HUES6 (cell line): ENCODE measurements at regions not wholly inside any gene's neighbourhood (a gene's known extent, or its start where the extent isn't known, plus 50 kb on each side); places are given as distances from the start of the nearest gene placed in this dataset.
"Not testable (repeated sequence)": the region's sequence is repeated elsewhere in the genome, so short reads cannot be mapped to it uniquely, and the experiment has no call there.

ENCODE experiments used
- H3K27ac ChIP-seq: 2 replicates; pipeline ENCODE4 v1.7.0; 2013; ENCODE audit warnings: low read depth, mild to moderate bottlenecking, low read length, inconsistent platforms
- H3K27me3 ChIP-seq: 2 replicates; pipeline ENCODE4 v1.6.1; 2013; ENCODE audit warnings: low read length; ENCODE audit not compliant: control insufficient read depth, insufficient read depth
- H3K36me3 ChIP-seq: 2 replicates; pipeline ENCODE4 v1.6.1; 2013; ENCODE audit warnings: low read length; ENCODE audit not compliant: control insufficient read depth, insufficient read depth
- H3K4me1 ChIP-seq: 2 replicates; pipeline ENCODE4 v1.6.1; 2013; ENCODE audit warnings: low read length; ENCODE audit not compliant: control insufficient read depth, insufficient read depth
- H3K4me3 ChIP-seq: 2 replicates; pipeline ENCODE4 v1.5.1; 2013; ENCODE audit warnings: low read depth, low read length
- H3K9ac ChIP-seq: one replicate; pipeline ENCODE4 v1.6.1; 2013; ENCODE audit warnings: mild to moderate bottlenecking, low read length
- H3K9me3 ChIP-seq: 2 replicates; pipeline ENCODE4 v1.6.1; 2013; ENCODE audit warnings: low read depth, low read length; ENCODE audit not compliant: control insufficient read depth, insufficient read depth

- H3K9me3 ChIP-seq: no peaks in the 10 kb centered on the region
- no peaks in the 10 kb centered on the region for H3K27me3 ChIP-seq
- no peak overlapping the region for H3K9ac ChIP-seq
Measured at GRCh38 chr4:30056016-30056766, 664.0 kb upstream of the PCDH7 start.

DNA sequence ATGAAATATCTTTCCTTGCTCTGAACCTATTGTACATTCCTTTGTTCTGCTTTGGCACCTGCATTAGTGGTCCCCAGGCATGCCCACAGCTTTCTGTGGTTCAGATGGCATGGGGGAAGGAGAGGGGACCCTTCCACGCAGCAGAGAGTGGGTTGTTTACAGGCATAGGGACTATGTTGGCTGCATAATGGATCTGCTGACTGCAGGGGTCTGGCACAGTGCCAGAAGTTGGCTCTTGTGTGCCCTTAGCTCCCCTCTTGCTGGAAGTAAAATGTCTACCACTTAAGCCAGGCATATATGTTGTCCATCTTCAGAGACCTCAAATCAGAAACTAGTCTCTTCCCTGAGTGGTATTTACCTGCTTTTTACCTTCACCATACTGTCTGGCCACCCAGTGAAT is 651.9 kb upstream of the PCDH7 start:
- H3K27me3 ChIP-seq: no peaks in the 10 kb centered on the region
- H3K4me1 ChIP-seq: no peaks in the 10 kb centered on the region
- no peaks in the 10 kb centered on the region for H3K9me3 ChIP-seq
- H3K9ac ChIP-seq: no peak overlapping the region
- no peaks in the 10 kb centered on the region for H3K36me3 ChIP-seq
- H3K27ac ChIP-seq: no peak overlapping the region
- no peak overlapping the region for H3K4me3 ChIP-seq

More at GRCh38 chr4:30056016-30056766, 664.0 kb upstream of the PCDH7 start:
- Histone ChIP-seq H3K36me3 (no peaks in the 10 kb centered on the region), H3K4me1 (peaks cover 6% of the 10 kb centered on the region; the same call in 1 of the 2 replicates), H3K4me3 (no peak overlapping the region), H3K27ac (no peak overlapping the region)

DNA sequence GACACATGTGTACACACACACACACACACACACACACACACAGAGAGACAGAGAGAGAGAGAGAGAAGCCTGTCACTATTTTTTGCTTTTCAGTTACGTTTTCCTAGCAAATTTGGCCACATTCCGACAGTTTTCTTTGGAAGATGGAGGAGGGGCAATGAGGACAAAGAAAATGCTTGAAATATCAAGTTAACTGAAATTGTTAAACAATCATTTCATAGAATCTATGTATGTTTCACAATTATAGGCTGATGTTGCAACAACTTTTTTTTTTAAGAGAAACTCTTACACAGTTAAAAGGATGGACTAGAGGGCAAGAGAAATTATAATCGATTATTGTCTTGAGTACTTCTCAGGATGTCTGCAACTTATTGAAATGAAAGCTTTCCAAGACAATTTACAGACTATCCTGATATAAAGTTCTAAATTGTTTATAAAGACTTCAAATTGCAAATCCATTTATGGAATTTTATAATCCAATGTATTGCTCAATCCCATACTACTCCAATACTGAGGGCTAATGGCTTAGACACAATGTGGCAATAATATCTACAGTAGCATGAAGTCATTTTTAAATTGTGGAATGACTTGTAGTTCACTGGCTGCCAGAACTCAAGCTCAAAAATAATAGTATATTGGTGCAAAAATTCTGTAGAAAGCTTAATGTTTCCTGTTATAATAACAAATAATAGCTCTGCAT is 647.0 kb upstream of the PCDH7 start:
- Histone ChIP-seq H3K27me3 (no peaks in the 10 kb centered on the region), H3K9ac (no peak overlapping the region), H3K9me3 (no peaks in the 10 kb centered on the region), H3K4me3 (no peak overlapping the region), H3K27ac (no peak overlapping the region), H3K4me1 (no peaks in the 10 kb centered on the region), H3K36me3 (no peaks in the 10 kb centered on the region)

DNA sequence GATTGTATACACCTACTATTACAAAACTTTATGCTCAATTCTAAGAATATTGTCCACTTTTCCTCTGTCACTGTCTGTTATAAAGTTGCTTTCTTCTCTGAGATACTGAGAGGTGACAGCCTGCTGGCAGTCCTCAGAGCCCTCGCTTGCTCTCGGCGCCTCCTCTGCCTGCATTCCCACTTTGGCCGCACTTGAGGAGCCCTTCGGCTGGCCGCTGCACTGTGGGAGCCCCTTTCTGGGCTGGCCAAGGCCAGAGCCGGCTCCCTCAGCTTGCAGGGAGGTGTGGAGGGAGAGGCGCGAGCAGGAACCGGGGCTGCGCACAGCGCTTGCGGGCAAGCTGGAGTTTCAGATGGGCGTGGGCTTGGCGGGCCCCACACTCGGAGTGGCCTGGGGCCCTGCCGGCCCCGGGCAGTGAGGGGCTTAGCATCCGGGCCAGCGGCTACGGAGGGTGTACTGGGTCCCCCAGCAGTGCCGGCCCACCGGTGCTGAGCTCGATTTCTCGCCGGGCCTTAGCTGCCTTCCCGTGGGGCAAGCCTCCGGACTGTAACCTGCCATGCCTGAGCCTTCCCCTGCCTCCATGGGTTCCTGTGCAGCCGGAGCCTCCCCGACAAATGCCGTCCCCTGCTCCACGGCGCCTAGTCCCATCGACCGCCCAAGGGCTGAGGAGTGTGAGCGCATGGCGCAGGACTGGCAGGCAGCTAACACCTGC is 627.6 kb upstream of the PCDH7 start:
- not testable (repeated sequence) for H3K4me1 ChIP-seq, H3K9me3 ChIP-seq, H3K4me3 ChIP-seq, H3K9ac ChIP-seq, H3K27me3 ChIP-seq, H3K27ac ChIP-seq, H3K36me3 ChIP-seq

DNA sequence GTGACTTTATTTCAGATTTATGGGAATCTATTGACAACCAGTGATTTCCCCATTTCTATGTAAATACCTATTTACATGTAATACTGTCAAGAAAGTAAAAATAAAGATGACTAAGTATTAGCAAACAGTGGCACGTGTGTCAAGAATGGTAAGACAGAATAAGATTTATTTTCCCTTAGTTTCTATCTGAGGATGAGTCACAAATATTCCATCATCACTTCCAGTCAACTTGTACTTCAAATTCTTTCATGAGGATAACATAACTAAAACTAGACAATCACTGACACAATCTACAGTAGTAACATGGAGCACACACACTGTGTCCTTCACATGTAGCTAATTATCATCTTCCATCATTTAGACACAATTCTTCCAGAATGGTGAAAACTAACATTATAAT is 625.3 kb upstream of the PCDH7 start:
- H3K9me3 ChIP-seq: peaks cover 16% of the 10 kb centered on the region
- H3K4me3 ChIP-seq: no peak overlapping the region
- no peak overlapping the region for H3K27ac ChIP-seq
- H3K9ac ChIP-seq: no peak overlapping the region
- H3K27me3 ChIP-seq: no peaks in the 10 kb centered on the region
- no peaks in the 10 kb centered on the region for H3K4me1 ChIP-seq
- no peaks in the 10 kb centered on the region for H3K36me3 ChIP-seq

DNA sequence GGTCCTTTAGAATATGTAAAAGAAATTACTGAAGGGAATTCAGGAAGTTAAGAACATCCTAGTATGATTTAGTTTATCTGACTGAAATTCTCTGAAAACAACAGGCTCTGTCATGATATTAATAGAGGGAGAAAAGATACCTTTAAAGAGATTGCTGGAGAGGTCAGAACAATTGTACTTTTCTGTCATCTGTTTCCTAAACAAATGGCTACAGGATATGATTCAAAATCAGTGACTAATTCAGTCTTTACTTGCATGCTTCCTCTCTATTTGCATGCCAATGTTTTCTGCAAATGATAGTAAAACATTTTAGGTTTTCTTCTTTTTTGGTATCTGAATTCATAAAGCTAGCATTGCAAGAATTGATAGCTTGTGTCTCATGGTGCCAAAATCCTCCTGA is 616.7 kb upstream of the PCDH7 start:
- H3K27me3 ChIP-seq: no peaks in the 10 kb centered on the region

DNA sequence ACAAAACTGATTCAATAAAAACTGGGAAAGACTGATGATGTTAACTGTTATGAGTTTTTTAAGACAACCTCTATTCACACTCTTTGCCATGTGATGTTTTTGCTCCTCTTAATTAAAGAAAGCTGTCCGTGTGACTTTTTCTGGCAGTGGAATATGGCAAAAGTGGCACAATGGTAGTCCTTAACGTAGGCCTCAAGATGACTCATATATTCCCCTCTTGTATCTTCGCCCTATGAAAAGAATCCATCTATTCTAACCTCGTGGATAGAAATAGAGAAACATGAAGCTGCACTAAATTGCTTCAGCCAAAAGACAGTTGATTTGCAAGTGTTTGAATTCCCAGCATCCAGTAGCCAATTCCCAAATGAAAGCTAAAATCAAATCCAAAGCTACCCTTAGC is 603.8 kb upstream of the PCDH7 start:
- H3K9ac ChIP-seq: no peak overlapping the region

More for the DNA sequence above, 616.7 kb upstream of the PCDH7 start:
- H3K36me3 ChIP-seq: no peaks in the 10 kb centered on the region
- H3K9me3 ChIP-seq: peaks cover 23% of the 10 kb centered on the region
- H3K4me1 ChIP-seq: 0 out of 2 replicates have a peak, but pooled peaks cover 2% of the 10 kb centered on the region
- no peak overlapping the region for H3K4me3 ChIP-seq
- no peak overlapping the region for H3K9ac ChIP-seq
- no peak overlapping the region for H3K27ac ChIP-seq

GRCh38 chr4:30117433-30117832 is 602.7 kb upstream of the PCDH7 start:
- Histone ChIP-seq H3K9ac (no peak overlapping the region), H3K36me3 (no peaks in the 10 kb centered on the region), H3K9me3 (peaks cover 13% of the 10 kb centered on the region), H3K27me3 (no peaks in the 10 kb centered on the region), H3K27ac (no peak overlapping the region), H3K4me1 (no peaks in the 10 kb centered on the region), H3K4me3 (no peak overlapping the region)

More for the DNA sequence above, 603.8 kb upstream of the PCDH7 start:
- Histone ChIP-seq H3K27ac (no peak overlapping the region), H3K4me1 (no peaks in the 10 kb centered on the region), H3K4me3 (no peak overlapping the region), H3K9me3 (peaks cover 15% of the 10 kb centered on the region), H3K27me3 (no peaks in the 10 kb centered on the region), H3K36me3 (no peaks in the 10 kb centered on the region)

- H3K4me3 ChIP-seq: no peak overlapping the region
- H3K27ac ChIP-seq: no peak overlapping the region
- H3K9ac ChIP-seq: no peak overlapping the region
- no peaks in the 10 kb centered on the region for H3K36me3 ChIP-seq
- H3K27me3 ChIP-seq: no peaks in the 10 kb centered on the region
- no peaks in the 10 kb centered on the region for H3K4me1 ChIP-seq
- peaks cover 7% of the 10 kb centered on the region; the same call in 1 of the 2 replicates for H3K9me3 ChIP-seq
Measured at GRCh38 chr4:30122711-30123110, 597.5 kb upstream of the PCDH7 start.

- H3K36me3 ChIP-seq, H3K4me3 ChIP-seq, H3K4me1 ChIP-seq, H3K27ac ChIP-seq, H3K9ac ChIP-seq, H3K27me3 ChIP-seq, H3K9me3 ChIP-seq: not testable (repeated sequence)
Measured at GRCh38 chr4:30124621-30125020, 595.5 kb upstream of the PCDH7 start.

DNA sequence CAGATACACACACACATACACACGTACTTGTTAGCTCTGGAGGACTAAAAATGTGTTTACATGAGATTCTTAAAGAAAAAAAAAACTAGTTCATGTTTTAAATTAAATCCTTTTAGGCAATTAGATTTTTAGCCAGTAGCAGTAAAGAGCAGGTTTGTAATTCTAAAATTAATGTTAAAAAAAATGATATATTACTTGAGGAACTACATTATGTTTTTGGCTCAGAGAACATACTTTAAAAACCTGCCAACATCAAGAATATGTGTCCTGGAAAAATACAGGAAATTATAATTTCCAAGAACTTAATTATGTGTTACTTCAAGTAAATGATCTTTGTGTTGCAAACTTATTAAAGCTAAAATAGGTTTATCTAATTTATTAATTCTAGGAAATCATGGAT is 594.3 kb upstream of the PCDH7 start:
- no peak overlapping the region for H3K27ac ChIP-seq
- no peaks in the 10 kb centered on the region for H3K9me3 ChIP-seq
- H3K4me1 ChIP-seq: no peaks in the 10 kb centered on the region
- no peaks in the 10 kb centered on the region for H3K36me3 ChIP-seq
- H3K4me3 ChIP-seq: no peak overlapping the region
- H3K9ac ChIP-seq: no peak overlapping the region
- H3K27me3 ChIP-seq: no peaks in the 10 kb centered on the region
